HG03060 (cell line): ENCODE measurements at regions not wholly inside any gene's neighbourhood (a gene's known extent, or its start where the extent isn't known, plus 50 kb on each side); places are given as distances from the start of the nearest gene placed in this dataset.

Experiments used
- ATAC-seq: cut with Tn5 transposase; IDR thresholded peaks from one replicate; pipeline ENCODE4 v1.9.1; 2021; ENCODE audit warnings: low read depth, moderate number of reproducible peaks; ENCODE audit not compliant: unreplicated experiment

DNA sequence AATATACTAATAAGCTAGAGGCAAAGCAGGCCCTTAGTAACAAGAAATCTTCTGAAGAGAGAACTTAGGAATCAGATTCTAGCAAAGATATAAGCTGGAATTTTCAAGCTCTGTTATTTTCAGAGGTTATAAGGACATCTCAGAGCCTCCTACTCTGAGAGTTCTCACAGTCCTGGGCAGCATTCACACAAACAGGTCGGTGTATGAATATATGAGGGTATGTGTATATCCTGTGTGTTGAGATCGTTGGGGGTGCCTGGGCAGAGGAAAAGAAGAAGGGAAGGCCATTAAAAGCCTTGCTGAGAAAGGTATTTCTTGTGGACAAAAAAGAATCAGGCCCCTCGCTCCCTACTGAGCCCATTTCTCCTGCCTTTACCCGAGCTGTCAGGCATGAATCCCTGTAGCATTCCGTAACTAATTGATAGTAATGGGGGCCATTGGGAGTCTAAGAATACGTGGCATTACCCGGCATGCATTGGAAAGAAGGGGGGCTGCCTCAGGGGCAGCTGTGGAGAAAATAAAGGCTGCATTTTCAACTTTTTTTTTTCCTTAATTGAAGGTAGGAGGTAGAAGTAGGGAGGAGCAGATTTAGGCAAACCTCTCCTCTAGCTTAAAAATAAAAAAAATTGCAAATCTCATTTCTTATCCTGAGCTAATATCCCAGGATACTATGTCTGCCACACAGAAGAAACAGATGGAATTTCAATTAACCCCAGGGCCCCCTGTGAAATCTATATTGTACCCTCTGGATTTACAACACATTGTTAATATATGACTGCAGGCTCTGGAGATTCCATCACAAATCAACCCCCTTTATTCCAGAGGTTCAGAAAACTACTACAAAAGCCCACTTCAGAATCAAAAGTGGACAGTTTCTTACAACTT lies 103.8 kb downstream of the GTPBP8 start:
- no peak for ATAC-seq

DNA sequence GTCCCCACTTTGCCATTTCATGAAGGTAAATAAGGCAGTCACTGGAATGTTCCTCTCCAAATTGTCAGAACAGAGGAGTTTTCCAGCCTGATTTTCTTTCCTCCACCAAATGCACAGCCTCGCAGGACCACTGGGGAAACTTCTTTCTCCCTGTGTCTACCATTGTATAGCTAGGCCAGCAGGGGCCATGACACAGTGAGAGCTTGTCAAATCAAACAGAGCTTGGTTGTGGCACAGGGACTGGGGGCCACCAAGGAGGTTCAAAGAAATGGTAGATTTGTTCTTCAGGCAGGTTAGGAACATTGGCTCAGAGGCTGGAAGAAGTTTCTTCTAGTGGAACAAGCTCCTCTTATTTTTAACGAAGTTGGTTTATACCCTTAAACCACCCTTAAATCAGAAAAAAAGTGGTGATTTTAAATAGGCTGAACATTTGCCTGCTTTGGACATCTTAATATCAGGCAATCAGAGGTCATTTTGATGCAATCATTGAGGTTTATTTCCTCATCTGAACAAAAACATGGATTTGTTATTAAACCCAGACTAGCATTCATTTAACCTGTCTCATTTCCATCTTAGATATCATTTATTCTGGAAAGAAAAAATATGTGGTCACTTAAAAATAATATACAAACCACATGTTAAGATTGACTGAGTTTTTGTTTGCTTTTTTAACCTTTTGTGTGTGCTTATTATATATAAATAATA lies 105.6 kb downstream of the GTPBP8 start:
- ATAC-seq, result no peak

DNA sequence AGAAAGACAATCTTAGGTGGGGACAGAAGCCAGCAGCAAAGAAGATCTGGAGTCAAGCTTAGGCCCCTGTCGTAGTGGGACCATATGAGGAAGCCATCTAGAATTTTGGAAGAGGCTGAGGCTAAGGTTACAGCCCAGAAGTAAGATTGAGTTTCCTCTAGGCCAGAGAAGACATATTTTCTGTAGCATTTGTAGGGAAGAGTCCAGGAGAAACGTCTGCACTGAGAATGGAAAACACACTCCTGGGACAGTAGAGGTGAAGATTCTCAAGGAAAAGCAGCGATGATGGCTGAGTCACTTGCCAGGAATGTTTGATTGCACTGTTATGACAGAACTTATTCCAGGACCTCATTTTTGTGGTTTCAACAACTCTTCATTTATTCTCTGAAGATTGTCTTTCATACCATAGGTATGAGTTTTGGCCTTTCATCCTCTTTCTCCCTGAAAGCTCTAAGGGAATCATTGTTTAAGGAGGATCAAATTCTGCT lies 107.2 kb downstream of the GTPBP8 start:
- no peak for ATAC-seq

DNA sequence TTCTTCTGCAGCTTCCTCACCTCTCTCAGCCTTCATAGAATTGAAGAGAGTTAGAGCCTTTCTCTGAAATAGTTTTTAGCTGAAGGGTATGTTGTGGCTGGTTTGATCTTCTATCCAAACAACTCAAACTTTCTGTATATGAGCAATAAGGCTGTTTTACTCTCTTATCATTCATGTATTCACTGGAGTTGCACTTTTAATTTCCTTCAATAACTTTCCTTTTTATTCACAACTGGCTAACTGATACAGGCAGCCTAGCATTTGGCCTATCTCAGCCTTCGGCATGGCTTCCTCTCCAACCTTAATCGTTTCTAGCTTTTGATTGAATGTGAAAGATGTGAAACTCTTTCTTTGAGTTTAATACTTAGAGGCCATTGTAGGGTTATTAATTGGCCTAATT lies 109.3 kb downstream of the GTPBP8 start:
- no peak for ATAC-seq

DNA sequence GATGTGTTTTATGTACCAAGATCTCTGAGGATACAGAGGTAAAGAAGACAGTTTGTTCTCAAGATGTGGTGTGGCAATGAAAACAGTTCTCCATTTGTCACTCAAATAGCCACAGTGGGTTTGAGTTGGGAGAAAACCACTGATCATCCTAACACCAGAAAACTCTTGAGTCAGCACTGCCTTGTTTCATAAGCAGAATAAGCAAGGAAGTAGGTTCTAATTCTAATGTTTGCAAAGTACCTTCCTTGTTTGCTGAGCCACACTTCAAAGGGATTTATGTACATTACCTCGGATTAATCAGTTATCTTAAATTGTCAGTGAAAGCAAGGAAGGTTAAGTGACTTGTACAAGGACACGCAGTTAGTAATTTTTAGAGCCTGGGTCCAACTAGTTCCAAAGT lies 107.8 kb upstream of the BOC start:
- no peak for ATAC-seq

DNA sequence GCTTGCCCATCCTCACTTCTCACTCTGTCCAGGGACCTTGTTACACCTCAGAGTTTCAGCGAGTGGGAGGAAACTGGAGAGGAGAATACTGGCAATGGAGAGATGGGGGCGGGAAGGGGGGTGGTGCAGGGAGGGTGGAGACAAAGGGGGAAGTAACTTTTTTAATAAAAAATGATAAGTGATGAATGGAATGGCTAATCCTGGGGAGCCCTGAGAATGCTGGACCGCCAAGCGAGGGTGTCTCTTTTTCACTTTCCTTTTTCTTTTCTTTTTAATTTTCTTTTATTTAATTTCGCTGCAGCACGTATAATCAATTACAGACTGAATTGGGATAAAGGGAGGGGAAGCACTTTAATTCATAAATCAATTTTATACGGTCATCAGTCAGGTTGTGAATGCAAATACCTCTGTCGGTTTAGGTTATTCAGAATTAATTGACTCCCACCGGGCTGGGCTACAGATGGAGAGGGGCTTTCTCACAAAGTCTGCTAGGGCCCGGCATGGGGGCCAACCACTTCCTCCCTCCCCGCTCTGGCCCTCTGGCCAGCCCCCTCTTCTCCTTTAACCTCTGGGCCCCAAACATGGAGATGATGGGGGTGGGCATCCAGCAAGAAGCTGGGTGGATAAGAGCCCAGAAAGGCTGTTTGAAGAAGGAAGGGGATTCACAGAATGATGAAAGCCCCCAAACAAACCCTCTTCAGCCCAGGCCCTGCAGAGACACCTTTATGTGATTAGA lies 106.8 kb upstream of the BOC start:
- no peak for ATAC-seq

DNA sequence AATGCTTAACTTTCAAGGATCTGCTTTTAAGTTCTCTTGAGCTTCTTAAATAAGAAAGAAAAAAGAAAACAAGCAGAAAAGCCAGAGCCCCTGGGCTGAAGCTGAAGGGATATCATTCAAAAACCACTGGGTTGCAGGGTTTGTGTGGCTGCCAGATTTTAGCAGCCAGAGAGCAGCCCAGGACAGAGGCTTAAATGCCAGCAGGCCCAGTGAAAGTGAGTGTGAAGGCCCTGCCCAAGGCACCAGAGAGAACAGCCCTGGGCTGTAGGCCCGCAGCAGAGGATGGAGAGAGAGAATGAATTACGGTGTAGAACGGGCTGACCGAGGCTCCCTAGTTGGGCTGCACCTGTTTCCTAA lies 106.3 kb upstream of the BOC start:
- ATAC-seq, result no peak

DNA sequence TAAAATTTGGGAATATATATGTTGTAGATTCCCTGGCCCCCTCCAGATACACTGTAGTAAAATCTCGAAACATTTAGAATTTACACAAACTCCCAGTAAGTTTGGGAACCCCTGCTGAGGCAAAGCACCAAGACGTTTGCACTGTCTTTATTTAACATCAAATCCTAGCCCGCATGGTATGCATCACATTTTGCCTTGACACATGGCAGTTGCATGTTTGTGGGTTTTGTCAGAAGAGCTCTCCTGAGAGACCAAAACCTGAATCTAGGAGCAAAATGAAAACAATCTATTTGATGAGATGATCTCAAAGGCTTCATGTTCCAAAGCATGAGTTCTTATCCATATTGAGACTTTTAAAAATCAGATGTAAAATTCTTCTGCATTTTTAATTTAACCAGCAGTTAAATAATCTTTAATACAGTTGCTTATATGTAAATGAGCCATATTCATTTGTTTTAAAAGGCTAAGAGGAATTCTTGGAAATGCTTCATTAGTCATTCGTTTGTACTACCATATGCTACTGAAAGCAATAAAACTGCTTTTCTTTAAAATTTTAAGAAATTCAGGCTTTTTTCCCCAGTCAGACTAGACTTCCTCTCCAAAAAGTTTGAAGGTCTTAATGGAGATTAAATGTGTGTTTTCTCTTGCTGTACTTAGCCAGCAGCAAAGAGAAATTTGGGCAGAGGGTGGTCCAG lies 105.2 kb upstream of the BOC start:
- ATAC-seq, result no peak

DNA sequence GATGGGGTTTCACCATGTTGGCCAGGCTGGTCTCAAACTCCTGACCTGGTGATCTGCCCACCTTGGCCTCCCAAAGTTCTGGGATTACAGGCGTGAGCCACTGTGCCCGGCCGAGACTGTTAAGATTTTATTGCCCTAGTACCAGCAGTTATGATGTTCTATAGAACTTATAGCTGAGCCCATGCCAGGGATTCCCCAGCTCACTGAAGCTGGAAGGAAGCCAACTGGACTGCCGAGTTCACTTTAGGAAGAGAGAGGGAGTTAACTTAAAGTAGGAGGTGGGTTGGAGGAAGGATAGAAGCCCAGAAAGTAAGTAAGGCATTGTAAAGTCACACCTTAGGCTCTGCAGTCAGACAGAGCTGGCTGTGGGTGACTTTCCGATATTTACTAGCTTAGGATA lies 101.1 kb upstream of the BOC start:
- no peak for ATAC-seq

DNA sequence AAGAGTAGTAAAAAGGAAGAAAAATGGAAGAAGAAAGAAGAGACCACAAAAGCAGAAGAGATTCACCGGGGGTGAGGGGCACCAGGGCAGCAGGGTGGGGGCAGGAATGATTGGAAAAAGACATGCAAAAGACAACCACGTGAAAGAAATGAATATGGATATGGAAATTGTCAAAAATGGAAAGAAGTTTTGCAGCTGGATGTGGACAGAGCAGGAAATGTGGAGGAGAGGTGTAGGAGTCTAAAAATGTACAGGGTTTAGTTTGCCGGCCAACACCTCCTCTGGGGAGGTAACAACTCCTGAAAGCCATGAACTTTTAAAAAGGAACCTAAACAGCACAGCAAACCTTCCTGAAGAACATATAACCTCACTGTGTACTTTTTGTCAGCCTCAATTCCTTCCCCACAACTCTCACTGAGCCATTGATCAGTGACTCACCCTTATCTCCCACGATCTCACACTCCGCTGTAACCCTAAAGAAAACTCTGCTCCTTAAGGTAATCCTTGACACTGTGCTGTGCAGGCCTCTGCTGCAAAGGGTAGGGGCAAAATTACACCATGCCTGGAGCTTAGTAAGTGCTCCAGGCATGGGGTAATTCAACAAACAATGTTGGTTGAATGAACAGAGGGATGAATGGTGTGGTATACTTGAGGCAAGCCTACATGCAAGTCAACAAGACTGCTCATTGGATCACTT lies 100.2 kb upstream of the BOC start:
- ATAC-seq, result no peak

DNA sequence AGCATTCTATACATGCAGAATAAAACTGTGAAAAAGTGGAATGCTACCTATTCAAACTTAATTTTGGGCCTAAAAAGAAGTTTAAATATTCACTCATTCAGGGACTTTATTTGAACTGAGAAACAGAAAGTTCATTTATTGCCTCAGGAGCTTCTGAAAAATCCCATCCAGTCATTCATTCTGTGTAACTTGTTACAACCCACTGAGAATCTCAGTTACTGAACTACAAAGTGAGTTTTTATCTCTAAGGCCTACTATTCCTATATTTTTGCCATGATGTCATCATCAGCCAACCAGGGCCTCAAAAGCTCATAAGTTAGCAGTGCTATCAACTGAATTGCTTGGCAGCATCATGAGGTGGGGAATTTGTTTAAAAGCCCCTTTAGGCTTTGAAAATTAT lies 98.0 kb upstream of the BOC start:
- ATAC-seq, result no peak

DNA sequence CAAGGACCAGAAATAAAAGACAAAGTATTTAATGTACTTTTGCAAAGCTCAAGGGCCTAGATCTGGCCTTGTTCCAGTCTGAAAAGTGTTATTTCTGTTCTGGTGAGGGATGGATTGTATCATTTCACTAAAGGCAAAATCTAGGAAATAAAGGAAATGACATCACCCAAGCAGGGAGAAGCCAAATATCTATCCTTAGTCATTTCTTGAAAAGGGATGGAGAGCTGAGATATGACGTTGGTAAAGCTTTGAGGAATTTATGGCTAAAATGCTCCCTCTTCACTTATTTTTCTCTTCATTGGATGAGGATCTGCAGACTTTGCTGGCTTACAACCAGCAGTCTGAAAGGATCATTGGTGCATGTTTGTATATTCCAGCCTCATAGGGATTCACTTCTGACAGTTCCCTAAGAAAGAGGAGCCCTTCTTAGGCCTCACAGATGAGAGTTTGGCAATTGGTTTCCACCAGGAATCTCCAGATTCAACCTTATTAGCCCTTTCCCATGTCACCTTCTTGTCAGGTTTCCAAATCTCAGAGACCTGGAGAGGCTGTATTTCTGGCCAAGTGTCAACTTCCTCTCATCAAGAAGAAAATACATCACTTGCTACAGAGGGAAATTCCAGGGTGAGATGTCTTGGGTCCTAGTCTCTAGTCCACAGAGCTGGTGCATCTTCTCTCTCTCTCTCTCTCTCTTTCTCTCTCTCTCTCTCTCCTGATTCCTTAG lies 93.7 kb upstream of the BOC start:
- ATAC-seq, result no peak

DNA sequence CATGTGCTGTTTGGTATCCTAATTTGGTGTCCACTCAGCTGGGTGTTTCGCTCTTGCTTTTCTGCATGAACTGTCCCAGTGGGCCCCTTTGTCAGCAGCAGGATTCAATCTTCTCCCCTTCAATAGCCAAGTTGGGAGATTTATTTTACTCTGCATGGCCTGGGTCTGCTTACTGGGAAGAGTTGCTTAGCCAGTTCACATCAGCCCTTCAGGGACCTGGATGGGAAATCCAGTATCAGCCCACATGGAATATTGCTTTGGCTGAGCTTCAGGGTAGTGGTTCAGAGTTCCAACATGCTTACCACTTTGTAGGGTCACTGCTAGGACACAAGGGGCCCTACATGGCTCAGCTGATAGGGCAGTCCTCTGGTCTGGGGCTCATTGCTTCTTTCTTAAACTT lies 93.0 kb upstream of the BOC start:
- ATAC-seq, result no peak

DNA sequence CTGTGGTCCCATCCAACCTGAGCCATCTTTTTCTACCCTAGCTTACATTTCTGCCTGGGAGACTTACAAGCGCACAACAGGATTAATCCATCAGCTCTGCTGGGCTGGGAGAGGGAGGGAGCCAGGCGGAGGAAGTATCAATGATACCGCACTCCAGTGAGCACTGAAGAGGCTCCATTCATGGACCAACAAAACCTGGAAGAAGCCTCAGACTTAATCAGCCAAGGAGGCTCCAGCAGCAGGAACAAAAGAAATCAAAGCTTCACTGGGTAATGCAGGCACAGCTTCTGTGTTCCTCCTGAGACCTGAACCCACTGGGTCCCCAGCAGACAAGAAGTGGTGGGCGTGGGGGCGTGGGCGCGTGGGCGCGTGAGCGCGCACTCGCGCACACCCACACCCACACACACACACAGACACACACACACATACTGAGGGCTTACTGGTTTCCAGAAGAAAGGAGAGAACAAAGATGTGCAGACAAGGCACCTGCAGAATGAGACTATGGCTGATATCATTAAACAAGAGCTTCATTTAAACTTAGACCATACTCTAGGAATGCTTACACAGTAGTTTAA lies 87.0 kb upstream of the BOC start:
- ATAC-seq, result no peak

DNA sequence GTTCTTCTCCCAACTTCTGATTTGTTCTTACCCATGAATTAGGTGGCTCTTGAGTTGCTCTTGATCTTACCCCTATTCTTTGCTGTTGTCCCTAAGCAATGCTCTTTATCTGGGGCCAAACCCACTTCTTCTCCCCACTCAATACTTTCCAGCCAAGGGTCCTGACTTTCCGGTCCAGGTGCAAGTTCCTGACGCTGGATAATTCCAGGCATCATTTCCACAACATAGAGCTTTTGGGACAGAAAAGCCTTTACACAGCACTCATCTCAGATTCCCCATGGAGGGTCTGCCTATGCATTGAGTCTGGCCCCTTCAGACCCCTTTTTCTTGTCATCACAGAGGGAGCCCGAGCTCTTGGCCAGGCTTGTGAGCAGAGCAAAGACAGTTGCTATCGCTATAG lies 85.4 kb upstream of the BOC start:
- ATAC-seq, result no peak

DNA sequence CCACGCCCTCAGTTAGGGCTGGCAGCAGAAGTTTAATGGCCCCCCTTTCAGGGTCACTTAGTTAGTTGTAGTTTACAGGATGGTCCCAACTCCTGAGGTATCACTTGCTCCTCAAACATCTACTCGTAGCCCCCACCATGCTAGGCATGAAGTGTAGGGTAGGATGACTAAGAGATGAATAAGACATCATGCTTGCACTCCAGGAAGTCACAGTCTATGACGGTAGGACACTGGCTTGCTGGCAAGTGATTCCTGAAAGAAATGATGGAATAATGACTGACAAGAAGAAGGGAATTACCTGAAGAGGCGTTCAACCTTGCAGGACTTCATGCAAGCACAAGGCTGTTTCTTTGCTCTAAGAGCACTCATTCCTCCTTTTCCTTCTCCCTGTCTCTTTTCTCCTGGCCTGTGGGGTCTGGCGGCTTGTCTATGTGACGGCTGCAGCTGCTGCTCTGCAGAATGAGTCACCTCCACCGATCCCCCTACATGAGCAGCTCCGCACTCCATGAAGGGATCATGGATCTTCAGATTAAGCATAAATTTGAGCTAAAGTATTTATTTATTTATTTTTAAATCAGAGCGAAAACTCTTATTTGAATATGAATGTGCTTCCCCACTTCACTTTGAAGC lies 82.9 kb upstream of the BOC start:
- no peak for ATAC-seq

DNA sequence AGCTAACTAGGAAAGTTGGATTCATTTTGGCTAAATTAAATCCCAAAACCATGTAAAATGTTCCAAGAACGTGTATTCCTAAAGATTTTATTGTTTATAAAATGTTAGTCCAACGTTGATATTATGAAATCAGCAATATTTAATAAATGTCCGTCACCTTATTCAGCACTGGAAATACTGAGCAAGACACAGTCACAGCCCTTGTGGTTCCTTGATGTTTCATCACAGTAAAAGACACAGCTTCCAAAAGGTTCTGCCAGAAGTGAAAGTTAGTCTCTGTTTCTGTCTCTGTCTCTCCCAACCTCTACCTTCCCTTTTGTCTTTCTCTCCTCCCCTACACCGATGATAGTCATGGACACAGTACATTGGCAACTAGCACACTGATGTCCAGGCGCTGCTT lies 82.2 kb upstream of the BOC start:
- no peak for ATAC-seq

DNA sequence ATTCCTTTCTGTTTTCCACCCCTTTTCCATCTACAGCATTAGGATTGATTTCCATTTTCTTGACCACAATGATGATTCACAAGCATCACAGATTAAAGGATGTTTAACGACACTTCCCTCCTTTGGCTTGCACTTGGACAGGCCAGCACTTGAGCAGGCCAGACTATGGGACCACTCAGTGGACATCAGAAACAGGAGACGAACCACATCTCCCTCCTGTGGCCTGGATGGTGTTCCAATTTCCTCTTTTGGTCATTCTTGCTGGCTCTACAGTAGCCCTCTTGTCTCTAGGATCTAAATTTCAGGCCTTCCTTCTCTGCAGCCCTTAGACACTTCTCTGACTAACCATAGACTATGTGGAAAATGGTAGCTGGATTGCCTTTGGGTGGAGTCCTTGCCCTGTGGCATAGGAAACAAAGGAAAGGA lies 78.8 kb upstream of the BOC start:
- no peak for ATAC-seq

DNA sequence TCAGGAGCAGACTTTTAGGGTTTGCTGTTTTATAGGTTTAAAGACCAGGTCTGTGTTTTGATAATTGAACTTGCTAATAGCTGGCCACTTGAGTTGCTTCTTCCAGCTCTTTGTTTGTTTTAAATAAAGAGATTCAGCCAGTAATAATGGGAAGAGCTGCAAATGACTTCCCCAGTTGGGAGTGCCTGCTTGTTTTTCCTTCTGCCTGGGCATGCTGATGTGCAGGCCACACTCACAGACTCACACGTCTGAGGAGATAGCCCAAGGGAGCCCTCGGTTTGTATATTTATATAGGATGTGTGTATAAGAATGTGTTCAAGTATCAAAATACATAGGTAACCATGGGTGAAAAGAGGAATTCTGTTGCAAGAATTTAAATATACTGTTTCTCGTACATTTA lies 78.2 kb upstream of the BOC start:
- ATAC-seq, result no peak
